ENCODE measurements at regions not wholly inside any gene's neighbourhood (a gene's known extent, or its start where the extent isn't known, plus 50 kb on each side); places are given as distances from the start of the nearest gene placed in this dataset.

GRCh38 chr9:126097679-126098078 is 228.9 kb upstream of the MVB12B start:
- H3K9ac ChIP-seq, result no peak overlapping the region
- no peak overlapping the region for H3K4me2 ChIP-seq
- TF ChIP-seq, protein P1, sequence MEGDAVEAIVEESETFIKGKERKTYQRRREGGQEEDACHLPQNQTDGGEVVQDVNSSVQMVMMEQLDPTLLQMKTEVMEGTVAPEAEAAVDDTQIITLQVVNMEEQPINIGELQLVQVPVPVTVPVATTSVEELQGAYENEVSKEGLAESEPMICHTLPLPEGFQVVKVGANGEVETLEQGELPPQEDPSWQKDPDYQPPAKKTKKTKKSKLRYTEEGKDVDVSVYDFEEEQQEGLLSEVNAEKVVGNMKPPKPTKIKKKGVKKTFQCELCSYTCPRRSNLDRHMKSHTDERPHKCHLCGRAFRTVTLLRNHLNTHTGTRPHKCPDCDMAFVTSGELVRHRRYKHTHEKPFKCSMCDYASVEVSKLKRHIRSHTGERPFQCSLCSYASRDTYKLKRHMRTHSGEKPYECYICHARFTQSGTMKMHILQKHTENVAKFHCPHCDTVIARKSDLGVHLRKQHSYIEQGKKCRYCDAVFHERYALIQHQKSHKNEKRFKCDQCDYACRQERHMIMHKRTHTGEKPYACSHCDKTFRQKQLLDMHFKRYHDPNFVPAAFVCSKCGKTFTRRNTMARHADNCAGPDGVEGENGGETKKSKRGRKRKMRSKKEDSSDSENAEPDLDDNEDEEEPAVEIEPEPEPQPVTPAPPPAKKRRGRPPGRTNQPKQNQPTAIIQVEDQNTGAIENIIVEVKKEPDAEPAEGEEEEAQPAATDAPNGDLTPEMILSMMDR (conservative IDR thresholded peaks at IDR 0.05; ENCODE audit: low read depth, low read length), result no peak
- H4K20me1 ChIP-seq (ENCODE audit: insufficient read depth), result no peaks in the 10 kb centered on the region
- H2AFZ ChIP-seq (ENCODE audit: low read depth), result no peak overlapping the region
- H3K4me1 ChIP-seq (ENCODE audit: low read depth, poor library complexity, severe bottlenecking), result no peaks in the 10 kb centered on the region
- H3K79me2 ChIP-seq (ENCODE audit: insufficient read depth, low read depth), result no peaks in the 10 kb centered on the region
- no peak overlapping the region for H3K27ac ChIP-seq
- no peaks in the 10 kb centered on the region for H3K36me3 ChIP-seq (ENCODE audit: insufficient read depth)
- no peak overlapping the region for H3K4me3 ChIP-seq (IDR thresholded peaks at IDR 0.05; ENCODE audit: insufficient read depth, low read depth, low read length)
- H3K27me3 ChIP-seq (ENCODE audit: insufficient read depth, low read depth), result no peaks in the 10 kb centered on the region

DNA sequence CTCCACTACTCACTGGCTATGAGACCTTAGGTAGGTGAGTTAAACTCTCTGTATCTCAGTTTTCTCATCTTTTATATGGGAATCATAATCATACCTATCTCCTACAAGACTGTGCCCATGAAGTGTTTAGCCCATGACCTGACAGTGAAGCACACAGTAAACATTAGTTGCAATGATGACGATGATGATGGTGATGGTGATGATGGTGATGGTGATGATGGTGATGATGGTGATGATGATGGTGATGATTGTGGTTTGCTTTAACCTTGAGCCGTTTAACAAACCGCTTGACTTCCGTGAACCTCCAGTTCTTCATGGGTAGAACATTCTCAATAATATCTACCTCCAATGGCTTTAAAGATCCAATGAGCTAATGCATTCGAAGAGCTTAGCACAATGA is 220.2 kb upstream of the MVB12B start:
- H2AFZ ChIP-seq (ENCODE audit: low read depth), result no peak overlapping the region
- no peak overlapping the region for H3K4me2 ChIP-seq
- no peaks in the 10 kb centered on the region for H4K20me1 ChIP-seq (ENCODE audit: insufficient read depth)
- TF ChIP-seq, protein P1 (conservative IDR thresholded peaks at IDR 0.05; ENCODE audit: low read depth, low read length), result no peak
- H3K27ac ChIP-seq, result no peak overlapping the region
- H3K27me3 ChIP-seq (ENCODE audit: insufficient read depth, low read depth), result no peaks in the 10 kb centered on the region; the same call in 1 of the 2 replicates
- H3K36me3 ChIP-seq (ENCODE audit: insufficient read depth), result no peaks in the 10 kb centered on the region
- no peaks in the 10 kb centered on the region for H3K79me2 ChIP-seq (ENCODE audit: insufficient read depth, low read depth)
- H3K9ac ChIP-seq, result no peak overlapping the region
- H3K4me1 ChIP-seq (ENCODE audit: low read depth, poor library complexity, severe bottlenecking), result no peaks in the 10 kb centered on the region
- H3K4me3 ChIP-seq (IDR thresholded peaks at IDR 0.05; ENCODE audit: insufficient read depth, low read depth, low read length), result no peak overlapping the region

DNA sequence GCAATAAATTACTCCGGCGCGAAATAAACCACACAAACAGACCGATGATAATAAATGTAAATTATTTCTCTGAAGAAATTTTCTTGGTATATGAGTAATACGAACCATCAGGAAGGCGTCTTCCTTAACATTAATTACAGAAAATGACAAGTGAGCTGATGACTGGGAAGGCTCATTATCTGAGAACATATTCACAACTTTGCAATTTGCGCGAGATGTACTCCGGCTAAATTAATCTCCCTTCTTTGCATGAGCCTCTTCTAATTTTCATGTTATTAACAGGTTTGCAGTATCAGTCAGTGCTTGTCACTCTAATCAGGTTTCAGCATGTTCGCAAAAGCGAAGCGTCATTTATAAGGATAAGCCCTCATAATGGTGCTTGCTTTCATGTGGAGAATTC is 218.9 kb upstream of the MVB12B start:
- Histone ChIP-seq H3K4me1 (ENCODE audit: low read depth, poor library complexity, severe bottlenecking) (no peaks in the 10 kb centered on the region), H3K27ac (no peak overlapping the region), H3K4me3 (IDR thresholded peaks at IDR 0.05; ENCODE audit: insufficient read depth, low read depth, low read length) (no peak overlapping the region), H4K20me1 (ENCODE audit: insufficient read depth) (no peaks in the 10 kb centered on the region), H3K79me2 (ENCODE audit: insufficient read depth, low read depth) (no peaks in the 10 kb centered on the region), H3K4me2 (no peak overlapping the region), H3K36me3 (ENCODE audit: insufficient read depth) (no peaks in the 10 kb centered on the region), H3K9ac (no peak overlapping the region), H2AFZ (ENCODE audit: low read depth) (no peak overlapping the region), H3K27me3 (ENCODE audit: insufficient read depth, low read depth) (no peaks in the 10 kb centered on the region; the same call in 1 of the 2 replicates)
- TF ChIP-seq, protein P1 (conservative IDR thresholded peaks at IDR 0.05; ENCODE audit: low read depth, low read length), result no peak

GRCh38 chr9:126108240-126108639 is 218.4 kb upstream of the MVB12B start:
- TF ChIP-seq, protein P1 (conservative IDR thresholded peaks at IDR 0.05; ENCODE audit: low read depth, low read length), result no peak
- Histone ChIP-seq H3K4me2 (no peak overlapping the region), H2AFZ (ENCODE audit: low read depth) (no peak overlapping the region), H4K20me1 (ENCODE audit: insufficient read depth) (no peaks in the 10 kb centered on the region), H3K79me2 (ENCODE audit: insufficient read depth, low read depth) (no peaks in the 10 kb centered on the region), H3K4me3 (IDR thresholded peaks at IDR 0.05; ENCODE audit: insufficient read depth, low read depth, low read length) (no peak overlapping the region), H3K4me1 (ENCODE audit: low read depth, poor library complexity, severe bottlenecking) (no peaks in the 10 kb centered on the region), H3K27me3 (ENCODE audit: insufficient read depth, low read depth) (no peaks in the 10 kb centered on the region; the same call in 1 of the 2 replicates), H3K27ac (no peak overlapping the region), H3K36me3 (ENCODE audit: insufficient read depth) (no peaks in the 10 kb centered on the region), H3K9ac (no peak overlapping the region)
